ENCODE measurements at regions not wholly inside any gene's neighbourhood (a gene's known extent, or its start where the extent isn't known, plus 50 kb on each side); places are given as distances from the start of the nearest gene placed in this dataset.

DNA sequence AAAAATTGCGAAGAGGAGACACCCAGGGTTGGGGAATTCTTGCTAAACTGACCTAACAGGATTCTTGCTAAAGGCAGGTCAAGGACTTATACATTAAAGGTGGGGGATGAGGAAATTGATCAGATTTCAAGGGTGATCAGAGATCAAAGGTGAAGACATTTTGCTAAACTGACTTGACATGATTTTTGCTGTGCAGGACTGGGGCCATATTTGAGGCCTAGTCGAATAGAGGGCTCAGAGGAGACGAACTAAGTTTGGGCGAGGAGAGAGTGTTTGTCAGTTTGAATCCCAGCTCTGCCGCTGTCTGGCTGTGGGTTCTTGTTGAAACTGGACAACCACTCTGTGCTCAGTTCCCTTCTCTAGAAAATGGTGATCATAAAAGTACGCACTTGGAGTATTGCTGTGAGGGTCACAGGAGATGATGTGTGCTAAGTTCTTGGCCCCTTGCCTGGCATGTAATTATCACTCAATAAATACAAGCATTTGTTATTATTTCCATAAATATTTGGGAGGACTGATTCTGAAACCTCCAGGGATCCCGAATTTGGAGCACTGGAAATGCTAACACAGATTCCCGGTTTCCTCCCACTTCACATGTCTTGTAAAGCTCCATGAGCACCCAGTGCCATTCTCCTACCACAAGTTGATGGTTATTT lies 364.8 kb upstream of the PROK2 start:
- Histone ChIP-seq H3K4me3 (ENCODE audit: low read length) (no peak overlapping the region), H3K36me3 (ENCODE audit: control insufficient read depth, insufficient read depth, low read length) (no peaks in the 10 kb centered on the region), H3K9me3 (ENCODE audit: control insufficient read depth, insufficient read depth, low read length) (peaks cover 2% of the 10 kb centered on the region), H3K4me1 (ENCODE audit: control insufficient read depth, insufficient read depth, low read length) (peaks cover 1% of the 10 kb centered on the region), H3K27ac (ENCODE audit: low read length) (no peak overlapping the region), H3K27me3 (ENCODE audit: control insufficient read depth, insufficient read depth, low read length) (no peaks in the 10 kb centered on the region)
- ATAC-seq, result no peak
- peaks cover 2 to 3% of the 10 kb centered on the region in 2 donors for H3K9me3 Mint-ChIP-seq
- H3K27me3 Mint-ChIP-seq (ENCODE audit: low read depth in 2 of 2), result peaks cover 4% of the 10 kb centered on the region in 2 donors
- no peak for DNase-seq
- 90% methylated on average over 7 of the region's 8 CpGs for WGBS (ENCODE audit: insufficient coverage)
- intact Hi-C loops (cut with micrococcal nuclease), result no loop called here
- TF ChIP-seq, protein P1, sequence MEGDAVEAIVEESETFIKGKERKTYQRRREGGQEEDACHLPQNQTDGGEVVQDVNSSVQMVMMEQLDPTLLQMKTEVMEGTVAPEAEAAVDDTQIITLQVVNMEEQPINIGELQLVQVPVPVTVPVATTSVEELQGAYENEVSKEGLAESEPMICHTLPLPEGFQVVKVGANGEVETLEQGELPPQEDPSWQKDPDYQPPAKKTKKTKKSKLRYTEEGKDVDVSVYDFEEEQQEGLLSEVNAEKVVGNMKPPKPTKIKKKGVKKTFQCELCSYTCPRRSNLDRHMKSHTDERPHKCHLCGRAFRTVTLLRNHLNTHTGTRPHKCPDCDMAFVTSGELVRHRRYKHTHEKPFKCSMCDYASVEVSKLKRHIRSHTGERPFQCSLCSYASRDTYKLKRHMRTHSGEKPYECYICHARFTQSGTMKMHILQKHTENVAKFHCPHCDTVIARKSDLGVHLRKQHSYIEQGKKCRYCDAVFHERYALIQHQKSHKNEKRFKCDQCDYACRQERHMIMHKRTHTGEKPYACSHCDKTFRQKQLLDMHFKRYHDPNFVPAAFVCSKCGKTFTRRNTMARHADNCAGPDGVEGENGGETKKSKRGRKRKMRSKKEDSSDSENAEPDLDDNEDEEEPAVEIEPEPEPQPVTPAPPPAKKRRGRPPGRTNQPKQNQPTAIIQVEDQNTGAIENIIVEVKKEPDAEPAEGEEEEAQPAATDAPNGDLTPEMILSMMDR (IDR thresholded peaks at IDR 0.05), result no peak
- no peak overlapping the region for H3K4me3 Mint-ChIP-seq
- H3K4me1 Mint-ChIP-seq, result peaks cover 3% of the 10 kb centered on the region in 2 donors
- no peaks in the 10 kb centered on the region for H3K36me3 Mint-ChIP-seq
- H3K27ac Mint-ChIP-seq, result no peak overlapping the region

DNA sequence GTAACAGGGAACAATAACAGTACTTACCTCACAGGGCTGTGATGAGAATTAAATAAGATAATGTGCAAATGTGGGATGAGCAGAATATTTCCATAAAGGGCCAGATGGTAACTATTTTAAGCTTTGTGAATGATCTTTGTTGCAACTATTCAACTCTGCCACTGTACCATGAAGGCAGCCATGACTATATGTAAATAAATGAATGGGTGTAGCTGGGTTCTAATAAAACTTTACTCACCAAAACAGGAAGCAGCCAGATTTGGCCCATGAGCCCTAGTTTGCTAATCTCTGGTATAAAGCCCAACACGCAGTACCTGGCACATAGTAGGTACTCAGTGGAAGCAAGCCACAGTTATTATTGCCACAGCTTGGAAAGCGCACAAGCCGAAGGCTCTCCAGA lies 362.7 kb upstream of the PROK2 start:
- no peak overlapping the region for H3K27ac ChIP-seq (ENCODE audit: low read length)
- no peak overlapping the region for H3K4me3 ChIP-seq (ENCODE audit: low read length)
- no peak for ATAC-seq
- Mint-ChIP-seq H3K4me1 (peaks cover 7 to 8% of the 10 kb centered on the region in 2 donors), H3K4me3 (no peak overlapping the region), H3K9me3 (peaks cover 0 to 3% of the 10 kb centered on the region in 2 donors), H3K27ac (no peak overlapping the region), H3K27me3 (ENCODE audit: low read depth in 2 of 2) (peaks cover 4 to 10% of the 10 kb centered on the region in 2 donors), H3K36me3 (no peaks in the 10 kb centered on the region)
- H3K9me3 ChIP-seq (ENCODE audit: control insufficient read depth, insufficient read depth, low read length), result no peaks in the 10 kb centered on the region
- H3K36me3 ChIP-seq (ENCODE audit: control insufficient read depth, insufficient read depth, low read length), result no peaks in the 10 kb centered on the region
- intact Hi-C loops (cut with micrococcal nuclease), result no loop called here
- no peak for DNase-seq
- no peaks in the 10 kb centered on the region for H3K27me3 ChIP-seq (ENCODE audit: control insufficient read depth, insufficient read depth, low read length)
- 91% methylated on average over 3 of the region's 3 CpGs for WGBS (ENCODE audit: insufficient coverage)
- H3K4me1 ChIP-seq (ENCODE audit: control insufficient read depth, insufficient read depth, low read length), result peaks cover 5% of the 10 kb centered on the region
- TF ChIP-seq, protein P1 (IDR thresholded peaks at IDR 0.05), result no peak

DNA sequence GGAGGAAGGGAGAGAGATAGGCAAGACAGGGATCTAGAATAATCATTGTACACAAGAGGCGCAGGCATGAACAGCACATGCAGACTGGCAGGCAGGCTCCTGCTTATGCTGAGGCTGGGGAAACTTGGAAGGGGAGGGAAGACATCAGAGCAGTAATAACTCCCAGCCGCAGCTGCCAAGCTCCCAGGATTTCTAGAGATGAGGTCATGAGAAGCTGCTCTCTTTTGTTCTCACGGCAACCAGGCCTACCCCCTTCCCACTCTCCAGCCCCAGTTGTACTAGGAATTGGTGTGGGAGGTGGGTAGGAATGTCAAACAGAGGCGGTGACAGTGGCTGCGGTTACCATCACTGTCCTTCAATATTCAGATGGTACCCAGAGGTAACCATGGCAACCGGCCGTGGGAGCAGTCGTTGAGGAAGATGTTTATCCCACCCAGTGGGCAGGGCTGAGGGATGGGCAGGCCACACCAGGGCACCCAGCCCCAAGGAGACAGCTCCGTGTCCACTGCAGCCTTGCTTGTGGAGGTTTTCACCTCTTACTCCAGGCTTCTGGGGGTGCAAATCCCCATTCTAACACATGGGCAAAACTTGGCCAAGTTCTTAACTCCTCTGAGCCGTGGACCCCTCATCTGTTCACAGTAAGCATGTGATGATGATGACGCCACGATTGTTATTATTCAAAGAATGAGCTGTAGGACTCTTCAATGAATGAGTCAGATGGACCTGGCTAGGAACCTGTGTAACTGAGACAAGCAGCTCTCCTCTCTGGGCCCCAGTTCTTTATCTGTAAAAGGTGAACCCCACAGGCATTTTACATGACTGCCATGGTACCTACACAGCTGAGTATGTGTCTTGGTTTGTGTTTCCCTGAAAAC lies 360.8 kb upstream of the PROK2 start:
- H3K4me1 ChIP-seq (ENCODE audit: control insufficient read depth, insufficient read depth, low read length), result peaks cover 5% of the 10 kb centered on the region
- Mint-ChIP-seq H3K36me3 (no peaks in the 10 kb centered on the region), H3K4me1 (peaks cover 7 to 8% of the 10 kb centered on the region in 2 donors), H3K27me3 (ENCODE audit: low read depth in 2 of 2) (peaks cover 4 to 17% of the 10 kb centered on the region in 2 donors), H3K9me3 (peaks cover 0 to 3% of the 10 kb centered on the region in 2 donors), H3K4me3 (no peak overlapping the region), H3K27ac (no peak overlapping the region)
- no peaks in the 10 kb centered on the region for H3K9me3 ChIP-seq (ENCODE audit: control insufficient read depth, insufficient read depth, low read length)
- H3K36me3 ChIP-seq (ENCODE audit: control insufficient read depth, insufficient read depth, low read length), result no peaks in the 10 kb centered on the region
- H3K27me3 ChIP-seq (ENCODE audit: control insufficient read depth, insufficient read depth, low read length), result no peaks in the 10 kb centered on the region
- DNase-seq, result no peak
- intact Hi-C loops (cut with micrococcal nuclease), result no loop called here
- no peak overlapping the region for H3K27ac ChIP-seq (ENCODE audit: low read length)
- TF ChIP-seq, protein P1 (IDR thresholded peaks at IDR 0.05), result no peak
- WGBS (ENCODE audit: insufficient coverage), result 91% methylated on average over 10 of the region's 12 CpGs
- no peak for ATAC-seq
- no peak overlapping the region for H3K4me3 ChIP-seq (ENCODE audit: low read length)
